ENCODE measurements at regions not wholly inside any gene's neighbourhood (a gene's known extent, or its start where the extent isn't known, plus 50 kb on each side); places are given as distances from the start of the nearest gene placed in this dataset.

GRCh38 chr16:73853968-73854367 lies 442.6 kb upstream of the PSMD7 start:
- DNase-seq (ENCODE audit: extremely low spot score, insufficient read length, low read depth): no peak
- no peak for FAIRE-seq

GRCh38 chr16:73852561-73852960 lies 444.1 kb upstream of the PSMD7 start:
- DNase-seq (ENCODE audit: extremely low spot score, insufficient read length, low read depth) (no peak), FAIRE-seq (no peak)

- FAIRE-seq (no peak), DNase-seq (ENCODE audit: extremely low spot score, insufficient read length, low read depth) (no peak)
These were observed 447.6 kb upstream of the PSMD7 start for GRCh38 chr16:73848993-73849392.

GRCh38 chr16:73847090-73847489 lies 449.5 kb upstream of the PSMD7 start:
- DNase-seq (ENCODE audit: extremely low spot score, insufficient read length, low read depth) (no peak), FAIRE-seq (no peak)

GRCh38 chr16:73846356-73846755 lies 450.3 kb upstream of the PSMD7 start:
- DNase-seq (ENCODE audit: extremely low spot score, insufficient read length, low read depth): no peak
- no peak for FAIRE-seq

- no peak for FAIRE-seq
- DNase-seq (ENCODE audit: extremely low spot score, insufficient read length, low read depth): no peak
These were observed 450.6 kb upstream of the PSMD7 start for GRCh38 chr16:73846007-73846330.

- DNase-seq (ENCODE audit: extremely low spot score, insufficient read length, low read depth) (no peak), FAIRE-seq (no peak)
These were observed 451.2 kb upstream of the PSMD7 start for GRCh38 chr16:73845238-73846006.

- DNase-seq (ENCODE audit: extremely low spot score, insufficient read length, low read depth) (no peak), FAIRE-seq (no peak)
These were observed 455.9 kb upstream of the PSMD7 start for GRCh38 chr16:73840728-73841127.

- FAIRE-seq (no peak), DNase-seq (ENCODE audit: extremely low spot score, insufficient read length, low read depth) (no peak)
These were observed 465.4 kb upstream of the PSMD7 start for GRCh38 chr16:73831220-73831619.

- DNase-seq (ENCODE audit: extremely low spot score, insufficient read length, low read depth) (no peak), FAIRE-seq (no peak)
These were observed 473.3 kb upstream of the PSMD7 start for GRCh38 chr16:73823205-73823849.

- DNase-seq (ENCODE audit: extremely low spot score, insufficient read length, low read depth): no peak
- no peak for FAIRE-seq
These were observed 478.9 kb upstream of the PSMD7 start for GRCh38 chr16:73817526-73818324.

GRCh38 chr16:73813527-73813926 lies 483.1 kb upstream of the PSMD7 start:
- no peak for FAIRE-seq
- no peak for DNase-seq (ENCODE audit: extremely low spot score, insufficient read length, low read depth)

GRCh38 chr16:73804456-73804855 lies 492.2 kb upstream of the PSMD7 start:
- FAIRE-seq (no peak), DNase-seq (ENCODE audit: extremely low spot score, insufficient read length, low read depth) (no peak)

GRCh38 chr16:73798471-73798870 lies 498.1 kb upstream of the PSMD7 start:
- no peak for FAIRE-seq

GRCh38 chr16:73797115-73797514 lies 499.5 kb upstream of the PSMD7 start:
- FAIRE-seq: no peak

More at GRCh38 chr16:73798471-73798870, 498.1 kb upstream of the PSMD7 start:
- DNase-seq (ENCODE audit: extremely low spot score, insufficient read length, low read depth): no peak

GRCh38 chr16:73796241-73796640 lies 500.4 kb upstream of the PSMD7 start:
- FAIRE-seq (no peak), DNase-seq (ENCODE audit: extremely low spot score, insufficient read length, low read depth) (no peak)

More at GRCh38 chr16:73797115-73797514, 499.5 kb upstream of the PSMD7 start:
- no peak for DNase-seq (ENCODE audit: extremely low spot score, insufficient read length, low read depth)

- DNase-seq (ENCODE audit: extremely low spot score, insufficient read length, low read depth) (no peak), FAIRE-seq (no peak)
These were observed 501.6 kb upstream of the PSMD7 start for GRCh38 chr16:73794994-73795393.

- DNase-seq (ENCODE audit: extremely low spot score, insufficient read length, low read depth) (no peak), FAIRE-seq (no peak)
These were observed 502.7 kb upstream of the PSMD7 start for GRCh38 chr16:73793871-73794437.

- DNase-seq (ENCODE audit: extremely low spot score, insufficient read length, low read depth) (no peak), FAIRE-seq (no peak)
These were observed 503.4 kb upstream of the PSMD7 start for GRCh38 chr16:73793260-73793659.

- no peak for DNase-seq (ENCODE audit: extremely low spot score, insufficient read length, low read depth)
- FAIRE-seq: no peak
These were observed 504.2 kb upstream of the PSMD7 start for GRCh38 chr16:73792199-73793020.
